ENCODE measurements at regions not wholly inside any gene's neighbourhood (a gene's known extent, or its start where the extent isn't known, plus 50 kb on each side); places are given as distances from the start of the nearest gene placed in this dataset.

GRCh38 chr13:34352958-34353357 lies 535.0 kb downstream of the RFC3 start:
- TF ChIP-seq, protein P1, sequence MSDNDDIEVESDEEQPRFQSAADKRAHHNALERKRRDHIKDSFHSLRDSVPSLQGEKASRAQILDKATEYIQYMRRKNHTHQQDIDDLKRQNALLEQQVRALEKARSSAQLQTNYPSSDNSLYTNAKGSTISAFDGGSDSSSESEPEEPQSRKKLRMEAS (IDR thresholded peaks at IDR 0.05; ENCODE audit: insufficient read depth, insufficient read length), result no peak
- no peak for TF ChIP-seq EZH2 (IDR thresholded peaks at IDR 0.05; ENCODE audit: borderline replicate concordance, low read depth, low read length, severe bottlenecking)
- TF ChIP-seq CTCF (IDR thresholded peaks at IDR 0.05; ENCODE audit: extremely low read depth in 1 of 2, insufficient read depth in 1 of 2, low read depth in 1 of 2, low read length in 2 of 2), result no peak
- no peak for TF ChIP-seq POLR2AphosphoS5 (IDR thresholded peaks at IDR 0.05; ENCODE audit: insufficient read depth, low read depth, low read length)
